Activated naive CD8-positive, alpha-beta T cell treated with anti-CD3 and anti-CD28 coated beads for 36 hours (primary cell): ENCODE measurements at regions not wholly inside any gene's neighbourhood (a gene's known extent, or its start where the extent isn't known, plus 50 kb on each side); places are given as distances from the start of the nearest gene placed in this dataset.

Experiments used
- DNase-seq: peaks from one replicate; pipeline ENCODE4 v3.0.0; 2021
- H3K27ac Mint-ChIP-seq: one replicate; pipeline ENCODE4 v1.8.0; 2022; ENCODE audit warnings: mild to moderate bottlenecking, moderate library complexity, mixed read lengths
- H3K27me3 Mint-ChIP-seq: one replicate; pipeline ENCODE4 v1.8.0; 2022; ENCODE audit warnings: mild to moderate bottlenecking, mixed read lengths
- H3K36me3 Mint-ChIP-seq: one replicate; pipeline ENCODE4 v1.8.0; 2021; ENCODE audit warnings: mild to moderate bottlenecking, mixed read lengths
- H3K4me1 Mint-ChIP-seq: one replicate; pipeline ENCODE4 v1.8.0; 2021; ENCODE audit warnings: mixed read lengths
- H3K4me3 Mint-ChIP-seq: one replicate; pipeline ENCODE4 v1.8.0; 2022; ENCODE audit warnings: mild to moderate bottlenecking, moderate library complexity, mixed read lengths
- H3K9me3 Mint-ChIP-seq: one replicate; pipeline ENCODE4 v1.8.0; 2022; ENCODE audit warnings: mixed read lengths

GRCh38 chr17:71974051-71974450 is 146.8 kb upstream of the SOX9 start:
- no peaks in the 10 kb centered on the region for H3K36me3 Mint-ChIP-seq
- peaks cover 5% of the 10 kb centered on the region for H3K27me3 Mint-ChIP-seq
- no peak overlapping the region for H3K4me3 Mint-ChIP-seq
- H3K27ac Mint-ChIP-seq: no peak overlapping the region
- H3K9me3 Mint-ChIP-seq: peaks cover 4% of the 10 kb centered on the region
- H3K4me1 Mint-ChIP-seq: no peaks in the 10 kb centered on the region
- DNase-seq: no peak

DNA sequence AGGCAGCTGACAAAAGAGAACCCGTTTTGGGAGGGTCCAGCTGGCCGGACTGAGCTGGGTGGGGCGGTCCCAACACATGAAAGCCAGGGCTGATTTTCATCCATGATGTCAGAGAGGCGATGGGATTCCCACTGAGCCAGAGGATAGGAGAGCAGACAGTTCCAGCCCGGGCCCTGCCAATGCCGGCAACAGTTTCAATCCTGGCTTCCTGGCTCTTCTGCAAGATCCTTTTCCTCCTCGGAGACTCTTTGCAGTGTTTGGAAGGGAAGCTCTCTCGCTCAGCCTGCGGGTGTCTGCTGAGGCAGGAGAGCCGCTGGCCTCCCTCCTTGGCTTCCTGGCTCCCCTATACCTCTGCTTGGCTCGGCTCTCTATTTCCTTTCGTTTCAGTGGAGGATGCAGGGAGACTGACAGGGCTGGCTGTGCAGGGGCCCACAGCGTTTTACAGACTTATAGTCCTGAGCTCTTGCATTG is 145.5 kb upstream of the SOX9 start:
- DNase-seq: no peak
- Mint-ChIP-seq H3K4me1 (no peaks in the 10 kb centered on the region), H3K36me3 (no peaks in the 10 kb centered on the region), H3K27ac (no peak overlapping the region), H3K4me3 (no peak overlapping the region), H3K27me3 (peaks cover 5% of the 10 kb centered on the region), H3K9me3 (peaks cover 4% of the 10 kb centered on the region)

GRCh38 chr17:71976011-71976649 is 144.7 kb upstream of the SOX9 start:
- Mint-ChIP-seq H3K9me3 (peaks cover 4% of the 10 kb centered on the region), H3K4me1 (no peaks in the 10 kb centered on the region), H3K4me3 (no peak overlapping the region), H3K27me3 (peaks cover 5% of the 10 kb centered on the region), H3K27ac (no peak overlapping the region), H3K36me3 (no peaks in the 10 kb centered on the region)
- DNase-seq: no peak

DNA sequence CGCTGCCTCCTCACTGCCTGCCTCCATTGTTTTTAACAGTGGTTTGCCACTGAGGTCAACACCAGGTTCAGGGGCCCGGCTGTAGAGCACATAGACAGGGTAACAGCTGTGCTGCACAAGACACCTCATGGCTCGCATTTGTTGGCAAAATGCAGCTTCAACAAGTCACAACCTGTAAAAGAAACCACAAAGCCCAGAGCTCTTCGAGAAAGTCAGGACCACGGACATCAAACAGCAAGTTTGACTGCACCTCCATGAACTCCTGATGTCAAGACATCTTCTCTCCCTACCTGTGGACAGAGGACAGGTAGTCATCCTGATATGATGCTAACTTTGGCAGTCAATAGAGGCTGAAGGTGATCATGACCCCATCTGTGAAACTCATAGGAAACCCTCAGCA is 142.4 kb upstream of the SOX9 start:
- no peaks in the 10 kb centered on the region for H3K4me1 Mint-ChIP-seq
- no peak overlapping the region for H3K27ac Mint-ChIP-seq
- no peak overlapping the region for H3K4me3 Mint-ChIP-seq
- DNase-seq: no peak
- H3K36me3 Mint-ChIP-seq: no peaks in the 10 kb centered on the region
- peaks cover 2% of the 10 kb centered on the region for H3K9me3 Mint-ChIP-seq
- peaks cover 5% of the 10 kb centered on the region for H3K27me3 Mint-ChIP-seq

DNA sequence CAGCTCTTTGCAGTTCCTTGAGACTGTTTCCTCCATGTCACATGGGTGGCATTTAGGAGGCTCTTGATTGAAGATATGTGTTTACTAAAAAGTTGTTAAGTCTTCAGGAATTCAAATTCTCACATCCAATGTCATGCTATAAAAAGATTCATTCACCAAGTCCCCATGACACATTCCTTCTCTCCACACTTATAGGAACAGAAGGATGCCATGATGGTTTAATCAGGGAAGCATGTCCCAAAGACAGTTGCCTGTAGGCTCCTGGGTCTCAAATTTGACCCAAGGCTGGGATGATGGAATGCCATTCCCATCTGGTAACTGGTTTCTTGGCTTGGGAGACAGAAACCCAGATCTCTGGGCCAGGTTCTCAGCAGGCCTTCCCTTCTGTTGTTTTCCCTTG is 140.6 kb upstream of the SOX9 start:
- no peaks in the 10 kb centered on the region for H3K36me3 Mint-ChIP-seq
- DNase-seq: no peak
- H3K27ac Mint-ChIP-seq: no peak overlapping the region
- peaks cover 2% of the 10 kb centered on the region for H3K9me3 Mint-ChIP-seq
- H3K4me3 Mint-ChIP-seq: no peak overlapping the region
- H3K4me1 Mint-ChIP-seq: no peaks in the 10 kb centered on the region
- no peaks in the 10 kb centered on the region for H3K27me3 Mint-ChIP-seq

DNA sequence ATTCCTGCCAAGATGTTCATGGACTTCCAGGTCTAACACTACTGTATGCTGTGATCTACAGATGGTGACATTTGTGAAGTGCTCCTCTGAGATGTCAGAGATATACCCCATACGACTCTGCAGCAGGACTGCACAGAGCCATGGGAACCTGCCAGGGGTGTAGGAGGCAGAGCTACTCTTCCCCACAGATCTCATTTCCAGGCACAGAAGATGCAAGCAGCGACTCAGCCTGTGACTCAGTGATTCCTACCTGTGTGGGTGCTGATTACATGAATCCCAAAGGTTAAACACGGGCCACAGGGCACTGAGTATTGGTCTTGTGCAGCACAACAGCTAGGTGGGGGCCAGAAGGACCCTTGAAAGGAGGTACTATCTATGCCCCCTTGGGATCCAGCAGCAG is 137.0 kb upstream of the SOX9 start:
- H3K27me3 Mint-ChIP-seq: no peaks in the 10 kb centered on the region
- H3K9me3 Mint-ChIP-seq: peaks cover 2% of the 10 kb centered on the region
- no peak overlapping the region for H3K27ac Mint-ChIP-seq
- no peaks in the 10 kb centered on the region for H3K4me1 Mint-ChIP-seq
- H3K4me3 Mint-ChIP-seq: no peak overlapping the region
- no peaks in the 10 kb centered on the region for H3K36me3 Mint-ChIP-seq
- peak; percentile 0 for DNase-seq

GRCh38 chr17:71985111-71986039 is 135.4 kb upstream of the SOX9 start:
- Mint-ChIP-seq H3K27me3 (no peaks in the 10 kb centered on the region), H3K4me3 (no peak overlapping the region), H3K4me1 (no peaks in the 10 kb centered on the region), H3K9me3 (no peaks in the 10 kb centered on the region), H3K27ac (no peak overlapping the region), H3K36me3 (no peaks in the 10 kb centered on the region)
- no peak for DNase-seq

DNA sequence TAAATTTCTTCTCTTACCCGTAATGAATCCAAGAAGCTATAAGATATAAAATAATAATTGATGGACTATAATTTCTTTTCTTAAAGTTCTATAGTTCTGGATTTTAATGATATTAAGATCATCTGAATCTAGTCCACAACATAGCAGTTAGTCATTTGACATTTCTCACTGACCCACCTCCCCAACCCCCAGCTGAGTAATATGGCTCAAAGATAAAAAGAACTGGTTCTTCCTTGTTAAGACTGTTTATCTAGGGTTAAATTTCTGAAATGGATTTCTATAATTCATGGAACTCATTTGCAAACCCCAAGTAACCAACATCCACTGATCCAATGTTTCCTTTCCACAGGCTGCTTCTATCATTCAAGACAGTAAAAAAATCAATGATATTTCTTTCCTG is 133.9 kb upstream of the SOX9 start:
- Mint-ChIP-seq H3K9me3 (no peaks in the 10 kb centered on the region), H3K27me3 (no peaks in the 10 kb centered on the region), H3K36me3 (no peaks in the 10 kb centered on the region), H3K4me1 (no peaks in the 10 kb centered on the region), H3K4me3 (no peak overlapping the region), H3K27ac (no peak overlapping the region)
- DNase-seq: no peak

DNA sequence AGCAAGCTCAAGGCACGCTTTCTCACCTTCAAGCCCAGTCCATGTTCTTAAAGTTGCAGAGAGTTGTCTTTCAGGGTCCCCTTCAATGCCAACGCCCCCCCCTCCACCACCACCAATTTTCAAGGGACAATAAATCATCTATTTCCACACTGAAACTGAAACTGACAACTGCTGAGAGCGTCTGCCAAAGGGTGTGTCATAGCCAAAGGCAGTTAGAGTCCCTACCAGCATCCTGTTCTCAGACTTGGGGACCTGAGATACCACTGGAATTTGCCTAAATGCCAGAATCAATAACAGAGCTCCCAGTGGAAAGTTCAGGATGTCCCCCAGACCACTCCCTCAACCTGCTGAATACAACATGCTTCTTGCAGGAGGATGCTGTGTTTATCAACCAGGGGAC is 133.2 kb upstream of the SOX9 start:
- Mint-ChIP-seq H3K36me3 (no peaks in the 10 kb centered on the region), H3K9me3 (peaks cover 1% of the 10 kb centered on the region), H3K4me1 (no peaks in the 10 kb centered on the region), H3K27ac (no peak overlapping the region), H3K27me3 (peaks cover 3% of the 10 kb centered on the region), H3K4me3 (no peak overlapping the region)
- no peak for DNase-seq

DNA sequence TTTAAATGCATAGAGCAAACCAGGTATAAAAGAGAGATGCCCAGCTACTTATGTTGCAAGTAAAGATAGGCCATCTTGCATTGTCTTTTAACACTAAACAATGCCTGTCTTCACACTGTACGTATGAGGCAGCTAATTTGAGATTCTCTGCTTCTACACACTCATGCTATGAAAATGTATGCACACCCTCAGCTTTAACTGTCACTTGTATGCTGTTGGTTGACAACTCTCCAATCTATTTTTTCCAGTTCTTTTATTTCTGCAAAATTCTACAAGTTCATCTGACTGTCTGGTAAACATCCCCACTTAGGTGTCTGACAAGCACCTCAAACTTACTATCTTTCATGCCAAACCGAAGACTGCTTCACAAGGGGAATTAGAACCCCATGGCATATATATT is 131.7 kb upstream of the SOX9 start:
- Mint-ChIP-seq H3K9me3 (peaks cover 1% of the 10 kb centered on the region), H3K27me3 (peaks cover 5% of the 10 kb centered on the region), H3K36me3 (no peaks in the 10 kb centered on the region), H3K4me1 (no peaks in the 10 kb centered on the region), H3K4me3 (no peak overlapping the region), H3K27ac (no peak overlapping the region)
- DNase-seq: no peak

DNA sequence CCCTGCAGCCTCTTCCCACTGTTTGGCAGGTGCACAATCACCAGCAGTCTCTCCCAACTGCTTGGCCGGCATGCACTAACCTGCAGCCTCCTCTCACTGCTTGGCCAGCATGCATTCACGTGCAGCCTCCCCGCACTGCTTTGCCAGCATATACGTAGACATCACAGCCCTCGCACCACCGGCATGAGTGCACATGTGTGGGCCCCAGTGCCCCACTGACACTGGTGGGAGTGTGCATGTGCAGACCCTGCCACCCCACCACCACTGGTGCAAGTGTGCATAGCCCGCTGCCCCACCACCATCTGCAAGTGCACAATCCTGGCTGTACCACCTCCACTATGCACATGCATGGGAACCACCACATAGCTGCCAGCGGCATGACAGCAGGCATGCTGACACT is 127.5 kb upstream of the SOX9 start:
- H3K4me3 Mint-ChIP-seq: no peak overlapping the region
- peaks cover 1% of the 10 kb centered on the region for H3K9me3 Mint-ChIP-seq
- peaks cover 5% of the 10 kb centered on the region for H3K27me3 Mint-ChIP-seq
- H3K36me3 Mint-ChIP-seq: no peaks in the 10 kb centered on the region
- no peak for DNase-seq
- H3K4me1 Mint-ChIP-seq: no peaks in the 10 kb centered on the region
- H3K27ac Mint-ChIP-seq: no peak overlapping the region

- H3K4me3 Mint-ChIP-seq: no peak overlapping the region
- H3K27ac Mint-ChIP-seq: no peak overlapping the region
- peaks cover 1% of the 10 kb centered on the region for H3K9me3 Mint-ChIP-seq
- H3K36me3 Mint-ChIP-seq: no peaks in the 10 kb centered on the region
- H3K27me3 Mint-ChIP-seq: peaks cover 5% of the 10 kb centered on the region
- H3K4me1 Mint-ChIP-seq: no peaks in the 10 kb centered on the region
- no peak for DNase-seq
These were observed 125.2 kb upstream of the SOX9 start for GRCh38 chr17:71995590-71995989.

GRCh38 chr17:72004011-72004427 is 116.8 kb upstream of the SOX9 start:
- no peak overlapping the region for H3K4me3 Mint-ChIP-seq

DNA sequence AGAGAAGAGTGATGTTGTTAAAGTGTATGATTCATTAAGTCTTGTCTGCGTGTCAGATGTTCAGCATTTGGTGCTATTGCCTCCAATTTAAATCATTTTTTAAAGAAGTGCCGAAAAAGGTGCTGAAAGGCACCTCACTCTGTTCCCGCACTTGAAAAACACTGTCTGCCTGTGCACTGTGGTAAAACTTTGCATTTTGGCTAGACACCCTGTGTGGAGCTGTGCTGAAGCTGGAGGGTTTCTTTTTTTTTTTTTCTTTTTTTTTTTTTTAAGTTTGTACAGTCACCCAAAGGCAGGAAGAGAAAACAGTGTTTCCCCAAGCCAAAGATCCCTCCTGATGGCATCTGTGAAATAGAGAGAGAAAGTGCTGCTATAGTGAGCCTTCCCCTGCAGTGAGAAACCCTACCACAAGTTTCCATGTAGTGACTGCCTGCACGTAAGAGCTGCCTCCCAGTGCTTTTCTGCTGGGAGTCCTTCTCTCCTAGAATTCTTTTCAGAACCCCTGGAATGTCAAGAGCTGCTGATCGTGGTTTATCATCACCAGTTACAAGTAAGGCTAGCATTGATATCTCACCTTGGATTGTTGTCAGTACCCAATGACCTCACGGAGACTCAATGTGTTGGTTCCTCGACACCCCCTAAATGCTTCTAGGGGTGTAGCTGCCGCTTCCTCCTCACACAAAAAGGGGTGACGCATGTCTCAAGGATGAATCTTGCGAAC is 116.0 kb upstream of the SOX9 start:
- H3K36me3 Mint-ChIP-seq: no peaks in the 10 kb centered on the region
- no peak overlapping the region for H3K27ac Mint-ChIP-seq
- no peaks in the 10 kb centered on the region for H3K9me3 Mint-ChIP-seq
- no peak overlapping the region for H3K4me3 Mint-ChIP-seq
- no peaks in the 10 kb centered on the region for H3K4me1 Mint-ChIP-seq
- H3K27me3 Mint-ChIP-seq: peaks cover 6% of the 10 kb centered on the region
- no peak for DNase-seq

More at GRCh38 chr17:72004011-72004427, 116.8 kb upstream of the SOX9 start:
- no peaks in the 10 kb centered on the region for H3K4me1 Mint-ChIP-seq
- no peak overlapping the region for H3K27ac Mint-ChIP-seq
- H3K9me3 Mint-ChIP-seq: no peaks in the 10 kb centered on the region
- no peak for DNase-seq
- H3K27me3 Mint-ChIP-seq: peaks cover 6% of the 10 kb centered on the region
- no peaks in the 10 kb centered on the region for H3K36me3 Mint-ChIP-seq
